Common myeloid progenitor, CD34-positive (primary cell): ENCODE measurements at regions not wholly inside any gene's neighbourhood (a gene's known extent, or its start where the extent isn't known, plus 50 kb on each side); places are given as distances from the start of the nearest gene placed in this dataset.

Source experiments
- CTCF ChIA-PET: fragments of 350-600 bp; sonication (Branson Sonifier 250); formaldehyde crosslinking; loops from one replicate; lab custom pipeline; 2021; ENCODE audit warnings: antibody characterized with exemption; lab: Charles Lee
- POLR2A ChIA-PET: fragments of 350-600 bp; sonication (Branson Sonifier 250); formaldehyde crosslinking; loops from one replicate; lab custom pipeline; 2021; ENCODE audit warnings: antibody characterized with exemption; lab: Charles Lee
- DNase-seq, 3 donors: peaks; one replicate each; pipeline versions ENCODE4 v3.0.0 to v3.0.0-alpha.2; 2013
- H3K27ac ChIP-seq, 2 experiments: 1 replicate in 1 of 2; 2 replicates in 1 of 2; pipeline ENCODE4 v1.7.0; 2013; ENCODE audit warnings: inconsistent platforms in 2 of 2, low read length in 2 of 2, mild to moderate bottlenecking in 2 of 2, low read depth in 1 of 2, moderate library complexity in 1 of 2; ENCODE audit not compliant: severe bottlenecking in 2 of 2, insufficient read depth in 1 of 2, poor library complexity in 1 of 2
- H3K27me3 ChIP-seq, 5 experiments: replicated peaks in 2 of 5; 1 replicate in 3 of 5; 2 replicates in 2 of 5; pipeline versions ENCODE4 v1.6.1 to v1.7.0; 2013; ENCODE audit warnings: low read length in 4 of 5, mild to moderate bottlenecking in 2 of 5, moderate library complexity in 2 of 5, inconsistent platforms in 1 of 5; ENCODE audit not compliant: insufficient read depth in 5 of 5, control insufficient read depth in 4 of 5
- H3K36me3 ChIP-seq, 4 experiments: 1 replicate in 2 of 4; 2 replicates in 2 of 4; pipeline versions ENCODE4 v1.6.1 to v1.7.0; 2013; ENCODE audit warnings: low read length in 3 of 4, control low read depth in 1 of 4, mild to moderate bottlenecking in 1 of 4; ENCODE audit not compliant: control insufficient read depth in 4 of 4, insufficient read depth in 4 of 4
- H3K4me1 ChIP-seq, 4 experiments: 1 replicate in 3 of 4; 2 replicates in 1 of 4; pipeline versions ENCODE4 v1.6.1 to v1.7.1; 2013; ENCODE audit warnings: low read length in 3 of 4, mild to moderate bottlenecking in 3 of 4, control low read depth in 1 of 4, inconsistent platforms in 1 of 4, moderate library complexity in 1 of 4; ENCODE audit not compliant: control insufficient read depth in 4 of 4, insufficient read depth in 4 of 4; ENCODE audit errors: control extremely low read depth in 1 of 4
- H3K4me3 ChIP-seq, 7 experiments: 1 replicate in 4 of 7; 2 replicates in 3 of 7; pipeline versions ENCODE4 v1.5.1 to v1.7.0; 2013; ENCODE audit warnings: mild to moderate bottlenecking in 7 of 7, low read length in 6 of 7, moderate library complexity in 6 of 7, inconsistent platforms in 2 of 7, low read depth in 2 of 7, control low read depth in 1 of 7; ENCODE audit not compliant: insufficient read depth in 4 of 7, control insufficient read depth in 1 of 7; ENCODE audit errors: extremely low read depth in 1 of 7
- H3K9me3 ChIP-seq, 5 experiments: 1 replicate in 4 of 5; 2 replicates in 1 of 5; pipeline versions ENCODE4 v1.6.1 to v1.7.1; 2013; ENCODE audit warnings: low read length in 4 of 5, mild to moderate bottlenecking in 2 of 5, inconsistent platforms in 1 of 5, low read depth in 1 of 5, moderate library complexity in 1 of 5; ENCODE audit not compliant: control insufficient read depth in 4 of 5, insufficient read depth in 2 of 5; ENCODE audit errors: control extremely low read depth in 1 of 5
- WGBS: methylation state at CpG from one replicate; pipeline ENCODE4 v1.1.5; 2013; ENCODE audit not compliant: insufficient coverage; 5-methylcytosine and 5-hydroxymethylcytosine counted together

- H3K4me1 ChIP-seq, result no peaks in the 10 kb centered on the region
- DNase-seq, result no peak
- 100% methylated on average over 1 of the region's 1 CpG for WGBS
- no peak overlapping the region for H3K27ac ChIP-seq
- H3K36me3 ChIP-seq, result no peaks in the 10 kb centered on the region
- ChIA-PET POLR2A (no interaction called here), CTCF (no interaction called here)
- H3K4me3 ChIP-seq, result no peak overlapping the region
- no peaks in the 10 kb centered on the region for H3K9me3 ChIP-seq
- no peaks in the 10 kb centered on the region for H3K27me3 ChIP-seq
Measured at GRCh38 chr2:220857368-220857767, 714.7 kb downstream of the EPHA4 start.

GRCh38 chr2:220858101-220858500 lies 714.0 kb downstream of the EPHA4 start:
- Histone ChIP-seq H3K9me3 (no peaks in the 10 kb centered on the region), H3K4me3 (no peak overlapping the region), H3K27me3 (no peaks in the 10 kb centered on the region), H3K27ac (no peak overlapping the region), H3K4me1 (no peaks in the 10 kb centered on the region), H3K36me3 (no peaks in the 10 kb centered on the region)
- DNase-seq, result no peak
- ChIA-PET CTCF (no interaction called here), POLR2A (no interaction called here)
- 100% methylated on average over 1 of the region's 2 CpGs for WGBS

- CTCF ChIA-PET, result interaction anchor here (1.0 kb wide), 1 partner anchor 56 kb away, joined by 3 read pairs; no protein-coding TSS in a partner anchor
- WGBS, result 93% methylated on average over 3 of the region's 6 CpGs
- Histone ChIP-seq H3K27ac (no peak overlapping the region), H3K27me3 (no peaks in the 10 kb centered on the region), H3K36me3 (no peaks in the 10 kb centered on the region), H3K4me1 (no peaks in the 10 kb centered on the region), H3K9me3 (no peaks in the 10 kb centered on the region), H3K4me3 (no peak overlapping the region)
- DNase-seq, result no peak
- POLR2A ChIA-PET, result no interaction called here
Measured at GRCh38 chr2:220871909-220872308, 700.2 kb downstream of the EPHA4 start.

GRCh38 chr2:220876080-220876824 lies 695.9 kb downstream of the EPHA4 start:
- Histone ChIP-seq H3K9me3 (no peaks in the 10 kb centered on the region), H3K27ac (no peak overlapping the region), H3K27me3 (no peaks in the 10 kb centered on the region), H3K4me1 (no peaks in the 10 kb centered on the region), H3K36me3 (no peaks in the 10 kb centered on the region), H3K4me3 (no peak overlapping the region)
- CTCF ChIA-PET, result interaction anchor here (1.8 kb wide), 1 partner anchor 11 kb away, joined by 4 read pairs; no protein-coding TSS in a partner anchor
- no peak for DNase-seq
- whole genome bisulfite sequencing, result 100% methylated on average over 1 of the region's 3 CpGs
- POLR2A ChIA-PET, result no interaction called here

GRCh38 chr2:220877491-220877890 lies 694.6 kb downstream of the EPHA4 start:
- no peaks in the 10 kb centered on the region for H3K36me3 ChIP-seq
- no peak overlapping the region for H3K27ac ChIP-seq
- POLR2A ChIA-PET, result no interaction called here
- no peaks in the 10 kb centered on the region for H3K4me1 ChIP-seq
- no peaks in the 10 kb centered on the region for H3K27me3 ChIP-seq
- WGBS, result no CpG with 5 or more reads among the region's 2 CpGs
- no peak for DNase-seq
- CTCF ChIA-PET, result interaction anchor here (1.8 kb wide), 1 partner anchor 12 kb away, joined by 4 read pairs; no protein-coding TSS in a partner anchor
- no peaks in the 10 kb centered on the region for H3K9me3 ChIP-seq
- no peak overlapping the region for H3K4me3 ChIP-seq

- DNase-seq, result no peak
- ChIA-PET POLR2A (no interaction called here), CTCF (interaction anchor here (1.8 kb wide), 1 partner anchor 12 kb away, joined by 4 read pairs; no protein-coding TSS in a partner anchor)
- Histone ChIP-seq H3K27me3 (no peaks in the 10 kb centered on the region), H3K4me1 (no peaks in the 10 kb centered on the region), H3K36me3 (no peaks in the 10 kb centered on the region), H3K27ac (no peak overlapping the region), H3K4me3 (no peak overlapping the region), H3K9me3 (no peaks in the 10 kb centered on the region)
- WGBS, result no CpG with 5 or more reads among the region's 4 CpGs
Measured at GRCh38 chr2:220877897-220878296, 694.2 kb downstream of the EPHA4 start.
